HepG2 (cell line): ENCODE measurements at regions not wholly inside any gene's neighbourhood (a gene's known extent, or its start where the extent isn't known, plus 50 kb on each side); places are given as distances from the start of the nearest gene placed in this dataset.
A peak's percentile ranks its signal among the peaks of the same experiment; 100 is the strongest.

ENCODE experiments used
- ATF7 ChIP-seq, 2 experiments: fragments of 450-650 bp in 1 of 2; sonication (generic) in 1 of 2; formaldehyde crosslinking in 1 of 2; IDR thresholded peaks; 2 replicates each; pipeline versions ENCODE4 v1.4.0 to v1.6.1; 2016 to 2020; ENCODE audit warnings: antibody characterized with exemption in 1 of 2, mild to moderate bottlenecking in 1 of 2, missing genetic modification reagents in 1 of 2
- HNF1B ChIP-seq: sonication (generic); formaldehyde crosslinking; IDR thresholded peaks from 2 replicates; pipeline ENCODE4 v1.5.1; 2020; ENCODE audit warnings: mild to moderate bottlenecking, moderate library complexity, missing genetic modification reagents
- KLF16 ChIP-seq, 2 experiments: sonication (generic) in 1 of 2; formaldehyde crosslinking in 1 of 2; IDR thresholded peaks; 2 replicates each; pipeline versions ENCODE4 v1.6.1 to v1.8.0; 2016 to 2023; ENCODE audit warnings: missing genetic modification reagents in 2 of 2, missing compliant biosample characterization in 1 of 2
- NFIB ChIP-seq: sonication (generic); formaldehyde crosslinking; IDR thresholded peaks from 2 replicates; pipeline ENCODE4 v1.9.0; 2021; ENCODE audit warnings: missing genetic modification reagents, mild to moderate bottlenecking, borderline replicate concordance
- SP1 ChIP-seq, 2 experiments: fragments of 450-650 bp in 1 of 2; sonication (generic) in 1 of 2; formaldehyde crosslinking in 1 of 2; IDR thresholded peaks; 2 replicates each; pipeline versions ENCODE4 v1.4.0 to v1.6.1; 2016 to 2020; ENCODE audit warnings: missing genetic modification reagents in 1 of 2
- ZBTB8A ChIP-seq: sonication (generic); formaldehyde crosslinking; IDR thresholded peaks from 2 replicates; pipeline ENCODE4 v1.4.0; 2020; ENCODE audit warnings: mild to moderate bottlenecking, low read depth, missing genetic modification reagents, borderline replicate concordance
- ZNF234 ChIP-seq: sonication (generic); formaldehyde crosslinking; conservative IDR thresholded peaks from 2 replicates; pipeline ENCODE4 v1.5.1; 2020; ENCODE audit warnings: mild to moderate bottlenecking, missing genetic modification reagents
- ZNF501 ChIP-seq: sonication (generic); formaldehyde crosslinking; IDR thresholded peaks from 2 replicates; pipeline ENCODE4 v1.5.1; 2020; ENCODE audit warnings: mild to moderate bottlenecking, moderate library complexity, missing genetic modification reagents
- ZNF543 ChIP-seq: sonication (generic); formaldehyde crosslinking; IDR thresholded peaks from 2 replicates; pipeline ENCODE4 v1.4.0; 2020; ENCODE audit warnings: mild to moderate bottlenecking, missing genetic modification reagents
- ZNF569 ChIP-seq: sonication (generic); formaldehyde crosslinking; IDR thresholded peaks from 2 replicates; pipeline ENCODE4 v1.5.0; 2020; ENCODE audit warnings: mild to moderate bottlenecking, missing genetic modification reagents, moderate library complexity, borderline replicate concordance
- ZNF646 ChIP-seq: sonication (generic); formaldehyde crosslinking; IDR thresholded peaks from 2 replicates; pipeline ENCODE4 v1.9.0; 2021; ENCODE audit warnings: mild to moderate bottlenecking, missing genetic modification reagents
- ZNF691 ChIP-seq: sonication (generic); formaldehyde crosslinking; IDR thresholded peaks from 2 replicates; pipeline ENCODE4 v1.4.0; 2020; ENCODE audit warnings: missing genetic modification reagents, low read depth, mild to moderate bottlenecking, borderline replicate concordance
- ZSCAN20 ChIP-seq: sonication (generic); formaldehyde crosslinking; IDR thresholded peaks from 2 replicates; pipeline ENCODE4 v1.4.0; 2020; ENCODE audit warnings: missing genetic modification reagents, mild to moderate bottlenecking, borderline replicate concordance
- TF ChIP-seq, protein P1 (sequence below), 2 experiments: fragments of 450-650 bp in 1 of 2; sonication (generic) in 1 of 2; formaldehyde crosslinking; IDR thresholded peaks; 2 replicates each; pipeline versions ENCODE4 v1.5.0 to v1.8.0; 2020 to 2022; ENCODE audit warnings: mild to moderate bottlenecking in 1 of 2, missing genetic modification reagents in 1 of 2

- TF ChIP-seq ZNF691 (CRISPR knock-in tag) = 0 out of 2 replicates have a peak, but pooled peaks have one; percentile 50
- TF ChIP-seq ATF7 (IDR thresholded peaks at IDR 0.05) = no peak
- no peak for TF ChIP-seq ATF7 (CRISPR knock-in tag; IDR thresholded peaks at IDR 0.05)
- no peak for TF ChIP-seq ZNF543
- TF ChIP-seq NFIB = no peak
- peak; percentile 65; the same call in 1 of the 2 replicates for TF ChIP-seq HNF1B (CRISPR knock-in tag)
- peak in 1 of 2 experiments; percentile 82; a peak in 2 of 4 replicates for TF ChIP-seq KLF16 (CRISPR knock-in tag; IDR thresholded peaks at IDR 0.05)
- TF ChIP-seq SP1 (IDR thresholded peaks at IDR 0.05) = no peak
- TF ChIP-seq SP1 (CRISPR knock-in tag; IDR thresholded peaks at IDR 0.05) = no peak
- TF ChIP-seq ZNF234 (CRISPR knock-in tag) = no peak
- TF ChIP-seq ZNF501 (CRISPR knock-in tag) = no peak
- TF ChIP-seq, protein P1, sequence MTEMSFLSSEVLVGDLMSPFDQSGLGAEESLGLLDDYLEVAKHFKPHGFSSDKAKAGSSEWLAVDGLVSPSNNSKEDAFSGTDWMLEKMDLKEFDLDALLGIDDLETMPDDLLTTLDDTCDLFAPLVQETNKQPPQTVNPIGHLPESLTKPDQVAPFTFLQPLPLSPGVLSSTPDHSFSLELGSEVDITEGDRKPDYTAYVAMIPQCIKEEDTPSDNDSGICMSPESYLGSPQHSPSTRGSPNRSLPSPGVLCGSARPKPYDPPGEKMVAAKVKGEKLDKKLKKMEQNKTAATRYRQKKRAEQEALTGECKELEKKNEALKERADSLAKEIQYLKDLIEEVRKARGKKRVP (CRISPR knock-in tag; IDR thresholded peaks at IDR 0.05) = peak in 1 of 2 experiments; percentile 59; a peak in 1 of 4 replicates
- TF ChIP-seq ZBTB8A (CRISPR knock-in tag) = no peak
- TF ChIP-seq ZNF569 (CRISPR knock-in tag) = no peak
- no peak for TF ChIP-seq ZNF646 (CRISPR knock-in tag)
- no peak for TF ChIP-seq ZSCAN20
Measured at GRCh38 chr2:31812051-31812798, 198.6 kb downstream of the MEMO1 start (continued).
